ENCODE measurements at regions not wholly inside any gene's neighbourhood (a gene's known extent, or its start where the extent isn't known, plus 50 kb on each side); places are given as distances from the start of the nearest gene placed in this dataset.

- Histone ChIP-seq H3K27me3 (ENCODE audit: control insufficient read depth in 2 of 2, insufficient read depth in 2 of 2, low read length in 2 of 2) (no peaks in the 10 kb centered on the region), H3K9ac (ENCODE audit: insufficient read depth, low read length, poor library complexity, severe bottlenecking) (no peak overlapping the region), H3K27ac (ENCODE audit: low read depth in 1 of 2, low read length in 2 of 2) (no peak overlapping the region), H3K4me2 (replicated peaks; ENCODE audit: extremely low read depth, low read length, poor library complexity, severe bottlenecking) (no peak overlapping the region), H2AFZ (ENCODE audit: insufficient read depth, low read depth, low read length, poor library complexity, severe bottlenecking) (no peak overlapping the region), H3K36me3 (replicated peaks in 1 of 2; ENCODE audit: control insufficient read depth in 1 of 2, insufficient read depth in 2 of 2, low read length in 2 of 2) (no peaks in the 10 kb centered on the region), H3K79me2 (ENCODE audit: insufficient read depth, low read length) (no peaks in the 10 kb centered on the region), H3K9me3 (replicated peaks in 1 of 2; ENCODE audit: control insufficient read depth in 1 of 2, insufficient read depth in 1 of 2, low read length in 2 of 2) (peaks cover 0 to 7% of the 10 kb centered on the region in 2 donors), H4K20me1 (ENCODE audit: insufficient read depth, low read length) (no peaks in the 10 kb centered on the region), H3K4me1 (ENCODE audit: control insufficient read depth in 1 of 2, insufficient read depth in 2 of 2, low read length in 2 of 2) (no peaks in the 10 kb centered on the region), H3K4me3 (replicated peaks in 1 of 3; ENCODE audit: low read depth in 2 of 3, low read length in 3 of 3) (no peak overlapping the region)
- no peaks in the 10 kb centered on the region for H3K36me3 Mint-ChIP-seq
- H3K4me3 Mint-ChIP-seq, result no peak overlapping the region
- no peak for TF ChIP-seq CTCF (IDR thresholded peaks at IDR 0.05)
- WGBS (ENCODE audit: insufficient coverage), result no CpG with 5 or more reads among the region's 4 CpGs
- no peaks in the 10 kb centered on the region for H3K4me1 Mint-ChIP-seq
- intact Hi-C loops (cut with micrococcal nuclease), result no loop called here
- no peak for DNase-seq
- peaks cover 2 to 8% (median 4%) of the 10 kb centered on the region in 7 donors for H3K9me3 Mint-ChIP-seq
- no peak overlapping the region for H3K27ac Mint-ChIP-seq
- peaks cover 0 to 3% (median 0%) of the 10 kb centered on the region in 3 donors for H3K27me3 Mint-ChIP-seq (ENCODE audit: low read depth in 3 of 3)
These were observed 394.7 kb upstream of the KLF12 start for GRCh38 chr13:74528734-74529513.

DNA sequence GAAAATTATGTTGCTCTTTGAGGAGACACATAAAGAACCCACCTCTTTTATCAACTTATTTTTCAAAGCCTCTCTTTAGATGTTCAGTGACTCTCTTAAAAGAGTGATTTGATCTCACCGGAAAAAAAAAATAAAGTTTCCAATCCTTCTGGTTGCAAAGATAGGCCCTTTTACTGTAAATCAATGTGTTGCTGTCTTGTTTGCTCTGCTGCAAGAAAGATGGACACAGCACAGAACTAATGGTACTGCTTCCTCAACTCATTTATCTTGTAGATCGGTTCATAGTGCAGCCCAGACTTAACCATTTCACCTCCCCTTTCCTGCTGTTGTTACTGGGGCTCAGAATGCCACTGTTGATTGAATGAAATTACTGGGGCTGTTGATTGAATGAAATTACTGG, 388.9 kb upstream of the KLF12 start:
- peak overlapping the region in 1 of 7 donors; percentile 18 for H3K27ac Mint-ChIP-seq
- H3K36me3 ChIP-seq (replicated peaks in 1 of 2; ENCODE audit: control insufficient read depth in 1 of 2, insufficient read depth in 2 of 2, low read length in 2 of 2), result no peaks in the 10 kb centered on the region
- H3K4me3 ChIP-seq (replicated peaks in 1 of 3; ENCODE audit: low read depth in 2 of 3, low read length in 3 of 3), result no peak overlapping the region
- H3K4me1 Mint-ChIP-seq, result no peaks in the 10 kb centered on the region
- no peaks in the 10 kb centered on the region for H3K36me3 Mint-ChIP-seq
- H3K4me2 ChIP-seq (replicated peaks; ENCODE audit: extremely low read depth, low read length, poor library complexity, severe bottlenecking), result no peak overlapping the region
- no peak overlapping the region for H2AFZ ChIP-seq (ENCODE audit: insufficient read depth, low read depth, low read length, poor library complexity, severe bottlenecking)
- peaks cover 3 to 11% (median 8%) of the 10 kb centered on the region in 7 donors for H3K9me3 Mint-ChIP-seq
- H3K4me1 ChIP-seq (ENCODE audit: control insufficient read depth in 1 of 2, insufficient read depth in 2 of 2, low read length in 2 of 2), result no peaks in the 10 kb centered on the region
- no peaks in the 10 kb centered on the region for H3K27me3 ChIP-seq (ENCODE audit: control insufficient read depth in 2 of 2, insufficient read depth in 2 of 2, low read length in 2 of 2)
- no peak overlapping the region for H3K27ac ChIP-seq (ENCODE audit: low read depth in 1 of 2, low read length in 2 of 2)
- H3K4me3 Mint-ChIP-seq, result no peak overlapping the region
- peaks cover 0 to under 1% (median 0%) of the 10 kb centered on the region in 3 donors for H3K27me3 Mint-ChIP-seq (ENCODE audit: low read depth in 3 of 3)
- intact Hi-C loops (cut with micrococcal nuclease), result no loop called here
- H3K79me2 ChIP-seq (ENCODE audit: insufficient read depth, low read length), result no peaks in the 10 kb centered on the region
- no CpG with 5 or more reads among the region's 2 CpGs for WGBS (ENCODE audit: insufficient coverage)
- no peak overlapping the region for H3K9ac ChIP-seq (ENCODE audit: insufficient read depth, low read length, poor library complexity, severe bottlenecking)
- no peak for TF ChIP-seq CTCF (IDR thresholded peaks at IDR 0.05)
- no peaks in the 10 kb centered on the region for H4K20me1 ChIP-seq (ENCODE audit: insufficient read depth, low read length)
- DNase-seq, result no peak
- peaks cover 8 to 10% of the 10 kb centered on the region in 2 donors for H3K9me3 ChIP-seq (replicated peaks in 1 of 2; ENCODE audit: control insufficient read depth in 1 of 2, insufficient read depth in 1 of 2, low read length in 2 of 2)

Measured in CD14-positive monocyte (primary cell).